OCI-LY1 (cell line): ENCODE measurements at regions not wholly inside any gene's neighbourhood (a gene's known extent, or its start where the extent isn't known, plus 50 kb on each side); places are given as distances from the start of the nearest gene placed in this dataset.

Source experiments
- H2AFZ ChIP-seq: fragments of 200-600 bp; sonication (generic), shearing (Covaris generic); 2 replicates; pipeline ENCODE4 v1.6.0; 2014; ENCODE audit warnings: antibody characterized with exemption, mild to moderate bottlenecking, low read length
- H3F3A ChIP-seq: fragments of 200-600 bp; sonication (generic), shearing (Covaris generic); 2 replicates; pipeline ENCODE4 v1.6.0; 2014; ENCODE audit warnings: mild to moderate bottlenecking, antibody characterized with exemption, low read length, moderate library complexity; ENCODE audit not compliant: insufficient read depth
- H3K27ac ChIP-seq: fragments of 200-600 bp; sonication (generic); 2 replicates; pipeline ENCODE4 v1.5.1; 2014; ENCODE audit warnings: low read length, mixed run types, mild to moderate bottlenecking, low read depth; ENCODE audit not compliant: poor library complexity, severe bottlenecking
- H3K27me3 ChIP-seq: fragments of 200-600 bp; sonication (generic); 2 replicates; pipeline ENCODE4 v1.6.0; 2014; ENCODE audit warnings: antibody characterized with exemption, mild to moderate bottlenecking, low read length, moderate library complexity; ENCODE audit not compliant: insufficient read depth
- H3K36me3 ChIP-seq: fragments of 200-600 bp; sonication (generic); 2 replicates; pipeline ENCODE4 v1.6.1; 2014; ENCODE audit warnings: mild to moderate bottlenecking, antibody characterized with exemption, low read length, moderate library complexity, mixed read lengths; ENCODE audit not compliant: insufficient read depth
- H3K4me1 ChIP-seq: fragments of 200-600 bp; sonication (generic); 2 replicates; pipeline ENCODE4 v1.5.1; 2014; ENCODE audit warnings: mild to moderate bottlenecking, low read length, moderate library complexity; ENCODE audit not compliant: insufficient read depth, severe bottlenecking
- H3K4me2 ChIP-seq: fragments of 200-600 bp; sonication (generic), shearing (Covaris generic); 2 replicates; pipeline ENCODE4 v1.6.1; 2014; ENCODE audit warnings: low read length
- H3K4me3 ChIP-seq: fragments of 200-600 bp; sonication (generic); 2 replicates; pipeline ENCODE4 v1.5.1; 2014; ENCODE audit warnings: low read length, low read depth, mild to moderate bottlenecking, mixed read lengths; ENCODE audit not compliant: poor library complexity, severe bottlenecking
- H3K79me2 ChIP-seq: fragments of 200-600 bp; shearing (Covaris generic); 2 replicates; pipeline ENCODE4 v1.6.1; 2016; ENCODE audit warnings: mixed run types, low read length, mixed read lengths; ENCODE audit not compliant: insufficient read depth
- H3K9ac ChIP-seq: fragments of 200-600 bp; sonication (generic), shearing (Covaris generic); 2 replicates; pipeline ENCODE4 v1.6.1; 2014; ENCODE audit warnings: mild to moderate bottlenecking, low read length, mixed read lengths
- H3K9me2 ChIP-seq: fragments of 200-600 bp; sonication (generic), shearing (Covaris generic); 2 replicates; pipeline ENCODE4 v1.6.1; 2014; ENCODE audit warnings: low read depth, mild to moderate bottlenecking, low read length, mixed read lengths
- H3K9me3 ChIP-seq: fragments of 200-600 bp; shearing (Covaris generic); 2 replicates; pipeline ENCODE4 v1.6.1; 2014; ENCODE audit warnings: low read length, mixed read lengths
- H4K20me1 ChIP-seq: fragments of 200-600 bp; sonication (generic), shearing (Covaris generic); 2 replicates; pipeline ENCODE4 v1.6.0; 2016; ENCODE audit warnings: mild to moderate bottlenecking, low read length; ENCODE audit not compliant: insufficient read depth
- EZH2 ChIP-seq: fragments of 200-600 bp; sonication (generic), shearing (Covaris generic); IDR thresholded peaks from 2 replicates; pipeline ENCODE4 v1.8.0; 2017; ENCODE audit warnings: borderline replicate concordance, mixed run types, mild to moderate bottlenecking, antibody characterized with exemption, low read length, moderate library complexity, mixed read lengths
- TF ChIP-seq, protein P1 (sequence below): fragments of 200-600 bp; sonication (generic), shearing (Covaris generic); IDR thresholded peaks from 2 replicates; pipeline ENCODE4 v1.5.1; 2017; ENCODE audit warnings: mild to moderate bottlenecking, antibody characterized with exemption, low read length, moderate library complexity, mixed read lengths

DNA sequence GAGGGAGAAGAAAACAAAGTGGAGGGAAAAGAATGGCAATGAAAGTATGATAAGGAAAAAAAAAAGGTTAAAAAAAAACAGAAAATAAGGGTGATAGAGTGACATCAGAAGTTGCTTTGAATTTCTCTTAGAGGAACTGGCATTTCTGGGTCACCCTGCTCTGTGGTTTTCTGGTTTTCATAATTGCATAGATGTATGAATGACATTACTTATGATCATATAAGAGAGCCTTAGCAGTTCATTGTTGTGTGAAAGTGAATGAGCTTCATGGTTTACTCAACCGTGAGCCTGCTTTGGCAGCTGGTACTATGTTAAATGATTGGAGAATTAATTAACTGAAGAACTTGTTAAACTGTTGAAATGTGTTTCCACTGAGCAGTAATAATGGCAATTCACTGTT lies 336.4 kb upstream of the FBXO33 start:
- Histone ChIP-seq H3K4me3 (no peak overlapping the region), H3K27ac (no peak overlapping the region), H3K9me3 (peaks cover 14% of the 10 kb centered on the region), H3F3A (no peaks in the 10 kb centered on the region), H3K79me2 (no peaks in the 10 kb centered on the region), H3K9ac (no peak overlapping the region), H3K9me2 (no peaks in the 10 kb centered on the region), H3K27me3 (no peaks in the 10 kb centered on the region), H4K20me1 (no peaks in the 10 kb centered on the region), H2AFZ (no peak overlapping the region), H3K4me1 (peaks cover 29% of the 10 kb centered on the region), H3K36me3 (no peaks in the 10 kb centered on the region), H3K4me2 (no peak overlapping the region)
- no peak for TF ChIP-seq EZH2
- TF ChIP-seq, protein P1, sequence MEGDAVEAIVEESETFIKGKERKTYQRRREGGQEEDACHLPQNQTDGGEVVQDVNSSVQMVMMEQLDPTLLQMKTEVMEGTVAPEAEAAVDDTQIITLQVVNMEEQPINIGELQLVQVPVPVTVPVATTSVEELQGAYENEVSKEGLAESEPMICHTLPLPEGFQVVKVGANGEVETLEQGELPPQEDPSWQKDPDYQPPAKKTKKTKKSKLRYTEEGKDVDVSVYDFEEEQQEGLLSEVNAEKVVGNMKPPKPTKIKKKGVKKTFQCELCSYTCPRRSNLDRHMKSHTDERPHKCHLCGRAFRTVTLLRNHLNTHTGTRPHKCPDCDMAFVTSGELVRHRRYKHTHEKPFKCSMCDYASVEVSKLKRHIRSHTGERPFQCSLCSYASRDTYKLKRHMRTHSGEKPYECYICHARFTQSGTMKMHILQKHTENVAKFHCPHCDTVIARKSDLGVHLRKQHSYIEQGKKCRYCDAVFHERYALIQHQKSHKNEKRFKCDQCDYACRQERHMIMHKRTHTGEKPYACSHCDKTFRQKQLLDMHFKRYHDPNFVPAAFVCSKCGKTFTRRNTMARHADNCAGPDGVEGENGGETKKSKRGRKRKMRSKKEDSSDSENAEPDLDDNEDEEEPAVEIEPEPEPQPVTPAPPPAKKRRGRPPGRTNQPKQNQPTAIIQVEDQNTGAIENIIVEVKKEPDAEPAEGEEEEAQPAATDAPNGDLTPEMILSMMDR = no peak

DNA sequence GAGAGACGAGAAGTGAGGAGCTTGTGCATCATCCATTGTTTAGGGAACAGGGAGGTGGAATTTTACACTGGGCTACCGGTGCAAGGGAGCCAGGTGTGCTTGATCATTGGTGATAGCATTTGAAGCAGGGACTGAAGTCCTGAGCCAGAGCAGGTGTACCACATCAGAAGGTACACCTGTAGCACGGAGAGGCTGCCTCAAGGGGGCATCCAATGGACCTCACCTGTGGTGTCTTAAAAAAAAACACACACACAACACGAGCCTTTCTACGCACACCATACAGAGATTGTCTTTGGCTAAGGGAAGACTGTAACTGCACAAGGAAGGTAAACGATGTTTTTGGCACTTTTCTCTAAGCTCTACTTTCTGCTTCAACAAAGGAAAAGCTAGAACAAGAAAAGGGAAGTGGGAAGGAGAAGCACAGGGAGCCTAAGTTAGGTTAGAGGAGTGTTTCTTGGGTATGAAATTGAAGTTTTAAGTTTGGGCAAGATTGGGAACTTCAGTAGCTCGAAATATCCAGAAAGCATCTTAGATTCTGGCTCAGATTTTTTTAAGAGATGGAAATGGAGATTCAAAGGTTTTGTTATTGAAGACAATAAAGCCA lies 334.3 kb upstream of the FBXO33 start:
- H3K9ac ChIP-seq = no peak overlapping the region

DNA sequence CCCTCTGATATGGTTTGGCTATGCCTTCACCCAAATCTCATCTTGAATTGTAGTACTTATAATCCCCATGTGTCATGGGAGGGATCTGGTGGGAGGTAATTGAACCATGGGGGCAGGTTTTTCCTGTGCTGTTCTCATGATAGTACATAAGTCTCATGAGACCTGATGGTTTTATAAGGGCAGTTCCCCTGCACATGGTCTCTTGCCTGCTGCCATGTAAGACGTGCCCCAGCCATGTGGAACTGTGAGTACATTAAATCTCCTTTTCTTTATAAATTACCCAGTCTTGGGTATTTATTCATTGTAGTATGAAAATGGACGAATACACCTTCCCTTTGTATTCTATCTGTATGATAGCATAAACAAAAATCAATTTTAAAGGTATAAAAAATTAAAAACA lies 333.4 kb upstream of the FBXO33 start:
- H3F3A ChIP-seq = no peaks in the 10 kb centered on the region
- H3K27me3 ChIP-seq = no peaks in the 10 kb centered on the region
- H3K36me3 ChIP-seq = no peaks in the 10 kb centered on the region
- no peak overlapping the region for H3K9ac ChIP-seq
- no peak overlapping the region for H3K27ac ChIP-seq
- no peak for TF ChIP-seq EZH2
- TF ChIP-seq, protein P1 = no peak
- H3K9me3 ChIP-seq = peaks cover 14% of the 10 kb centered on the region
- H3K4me1 ChIP-seq = peaks cover 40% of the 10 kb centered on the region
- no peaks in the 10 kb centered on the region for H3K9me2 ChIP-seq
- H3K4me3 ChIP-seq = no peak overlapping the region
- H2AFZ ChIP-seq = no peak overlapping the region
- H3K79me2 ChIP-seq = no peaks in the 10 kb centered on the region
- no peaks in the 10 kb centered on the region for H4K20me1 ChIP-seq
- no peak overlapping the region for H3K4me2 ChIP-seq

More for the DNA sequence above, 334.3 kb upstream of the FBXO33 start:
- Histone ChIP-seq H3K27me3 (no peaks in the 10 kb centered on the region), H4K20me1 (no peaks in the 10 kb centered on the region), H3K9me2 (no peaks in the 10 kb centered on the region), H3K4me2 (no peak overlapping the region), H3K4me3 (no peak overlapping the region), H3K9me3 (peaks cover 14% of the 10 kb centered on the region), H3F3A (no peaks in the 10 kb centered on the region), H3K27ac (no peak overlapping the region), H3K4me1 (peaks cover 40% of the 10 kb centered on the region), H3K36me3 (no peaks in the 10 kb centered on the region), H3K79me2 (no peaks in the 10 kb centered on the region), H2AFZ (no peak overlapping the region)
- TF ChIP-seq, protein P1 = no peak
- TF ChIP-seq EZH2 = no peak
